ENCODE measurements at regions not wholly inside any gene's neighbourhood (a gene's known extent, or its start where the extent isn't known, plus 50 kb on each side); places are given as distances from the start of the nearest gene placed in this dataset.

DNA sequence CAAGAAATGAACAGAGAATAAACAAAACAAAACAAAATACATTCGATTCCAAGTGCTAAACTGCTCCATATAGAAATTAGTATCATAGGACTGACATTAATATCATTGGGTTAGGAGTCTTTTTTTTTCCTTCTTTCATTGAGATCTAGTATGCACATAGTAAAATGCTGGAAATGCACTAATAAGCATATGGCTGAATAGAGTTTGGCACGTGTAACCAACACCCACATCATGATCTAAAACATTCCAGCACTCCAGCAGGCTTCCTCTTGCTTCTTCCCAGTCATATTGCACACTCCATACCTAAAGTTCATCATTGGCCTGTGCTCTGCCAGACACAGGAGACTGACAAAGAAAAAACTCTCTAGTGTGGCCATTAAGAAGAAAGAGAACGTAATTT, 117.5 kb downstream of the POU4F1 start:
- no peak for DNase-seq
- Histone ChIP-seq H3F3A (ENCODE audit: insufficient read depth) (no peaks in the 10 kb centered on the region), H3K4me1 (ENCODE audit: insufficient read depth) (no peaks in the 10 kb centered on the region), H3K9me3 (ENCODE audit: low read depth) (no peaks in the 10 kb centered on the region), H3K79me2 (ENCODE audit: insufficient read depth) (no peaks in the 10 kb centered on the region), H3K27ac (no peak overlapping the region), H3K4me2 (ENCODE audit: unreplicated experiment) (no peak overlapping the region), H4K20me1 (ENCODE audit: insufficient read depth) (no peaks in the 10 kb centered on the region), H3K36me3 (ENCODE audit: low read depth) (no peaks in the 10 kb centered on the region), H3K4me3 (no peak overlapping the region), H3K9ac (no peak overlapping the region), H2AFZ (no peak overlapping the region), H3K27me3 (replicated peaks; ENCODE audit: insufficient read depth) (no peaks in the 10 kb centered on the region), H3K9me2 (ENCODE audit: insufficient read depth) (no peaks in the 10 kb centered on the region)
- 8 to 13% methylated on average over 3 of the region's 3 CpGs for WGBS, 2 experiments (ENCODE audit: low coverage in 1 of 2, low lambda C conversion rate in 2 of 2, missing lambda C conversion rate in 2 of 2)
- no peak for TF ChIP-seq EZH2phosphoT487 (IDR thresholded peaks at IDR 0.05; ENCODE audit: insufficient read depth, low read depth)
- no peak for TF ChIP-seq EZH2 (IDR thresholded peaks at IDR 0.05; ENCODE audit: insufficient read depth, poor library complexity, severe bottlenecking)
- in situ Hi-C loops (cut with MboI) = no loop called here

DNA sequence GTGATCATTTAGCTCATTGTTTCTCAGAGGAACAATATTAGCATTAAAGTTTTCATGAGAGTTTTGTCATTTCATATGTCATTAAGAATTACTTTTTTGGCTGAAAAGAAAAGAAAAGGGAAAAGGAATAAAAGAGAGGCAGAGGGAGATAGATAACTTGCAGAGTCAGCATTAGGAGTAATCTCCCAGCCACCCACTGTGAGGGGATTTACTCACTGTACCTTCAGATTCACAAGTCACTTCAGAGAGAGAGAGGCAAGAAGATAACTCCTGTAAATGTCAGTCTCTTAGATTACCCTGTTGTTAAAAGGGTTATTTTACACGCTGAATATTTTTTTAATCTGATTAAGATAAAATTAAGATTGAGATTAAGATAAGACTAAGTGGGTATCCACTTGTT, 125.2 kb downstream of the POU4F1 start:
- Histone ChIP-seq H3K27me3 (replicated peaks; ENCODE audit: insufficient read depth) (no peaks in the 10 kb centered on the region; the same call in 1 of the 2 replicates), H3K4me3 (no peak overlapping the region), H3K4me1 (ENCODE audit: insufficient read depth) (no peaks in the 10 kb centered on the region), H3K27ac (no peak overlapping the region), H3K9ac (no peak overlapping the region), H3F3A (ENCODE audit: insufficient read depth) (no peaks in the 10 kb centered on the region), H4K20me1 (ENCODE audit: insufficient read depth) (no peaks in the 10 kb centered on the region), H3K4me2 (ENCODE audit: unreplicated experiment) (no peak overlapping the region), H2AFZ (no peak overlapping the region), H3K79me2 (ENCODE audit: insufficient read depth) (no peaks in the 10 kb centered on the region), H3K9me2 (ENCODE audit: insufficient read depth) (no peaks in the 10 kb centered on the region), H3K9me3 (ENCODE audit: low read depth) (no peaks in the 10 kb centered on the region), H3K36me3 (ENCODE audit: low read depth) (no peaks in the 10 kb centered on the region)
- TF ChIP-seq EZH2phosphoT487 (IDR thresholded peaks at IDR 0.05; ENCODE audit: insufficient read depth, low read depth) = no peak
- no peak for TF ChIP-seq EZH2 (IDR thresholded peaks at IDR 0.05; ENCODE audit: insufficient read depth, poor library complexity, severe bottlenecking)
- 21% methylated on average over 1 of the region's 1 CpG for WGBS, 2 experiments (ENCODE audit: low coverage in 1 of 2, low lambda C conversion rate in 2 of 2, missing lambda C conversion rate in 2 of 2)
- DNase-seq = no peak
- in situ Hi-C loops (cut with MboI) = no loop called here

DNA sequence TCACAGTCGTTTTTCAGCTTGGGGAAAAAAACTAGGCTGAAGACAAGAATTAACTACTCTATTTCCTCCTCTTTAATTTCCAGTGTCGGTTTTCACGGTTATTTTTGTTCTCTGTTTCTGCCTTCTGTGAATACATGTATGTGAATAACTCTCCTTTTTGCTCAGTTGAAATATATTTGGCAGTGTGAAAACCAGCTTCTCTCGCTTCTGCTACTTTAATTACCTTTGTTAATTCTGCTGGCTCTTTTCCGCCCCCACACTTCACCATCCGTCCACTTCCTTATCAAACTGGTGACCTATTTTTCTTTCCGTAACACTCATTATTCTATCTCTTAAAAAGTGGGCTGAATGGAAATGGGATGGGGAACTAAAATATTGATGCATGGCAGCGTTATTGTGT, 126.4 kb downstream of the POU4F1 start:
- Histone ChIP-seq H3K36me3 (ENCODE audit: low read depth) (no peaks in the 10 kb centered on the region), H3K4me1 (ENCODE audit: insufficient read depth) (no peaks in the 10 kb centered on the region), H3F3A (ENCODE audit: insufficient read depth) (no peaks in the 10 kb centered on the region), H3K9ac (no peak overlapping the region), H3K27me3 (replicated peaks; ENCODE audit: insufficient read depth) (no peaks in the 10 kb centered on the region; the same call in 1 of the 2 replicates), H4K20me1 (ENCODE audit: insufficient read depth) (no peaks in the 10 kb centered on the region), H3K9me2 (ENCODE audit: insufficient read depth) (no peaks in the 10 kb centered on the region), H3K27ac (no peak overlapping the region), H2AFZ (no peak overlapping the region), H3K9me3 (ENCODE audit: low read depth) (no peaks in the 10 kb centered on the region), H3K4me2 (ENCODE audit: unreplicated experiment) (no peak overlapping the region), H3K79me2 (ENCODE audit: insufficient read depth) (no peaks in the 10 kb centered on the region), H3K4me3 (no peak overlapping the region)
- no peak for DNase-seq
- in situ Hi-C loops (cut with MboI) = no loop called here
- 32 to 36% methylated on average over 8 of the region's 8 CpGs for WGBS, 2 experiments (ENCODE audit: low coverage in 1 of 2, low lambda C conversion rate in 2 of 2, missing lambda C conversion rate in 2 of 2)
- no peak for TF ChIP-seq EZH2 (IDR thresholded peaks at IDR 0.05; ENCODE audit: insufficient read depth, poor library complexity, severe bottlenecking)
- TF ChIP-seq EZH2phosphoT487 (IDR thresholded peaks at IDR 0.05; ENCODE audit: insufficient read depth, low read depth) = no peak

DNA sequence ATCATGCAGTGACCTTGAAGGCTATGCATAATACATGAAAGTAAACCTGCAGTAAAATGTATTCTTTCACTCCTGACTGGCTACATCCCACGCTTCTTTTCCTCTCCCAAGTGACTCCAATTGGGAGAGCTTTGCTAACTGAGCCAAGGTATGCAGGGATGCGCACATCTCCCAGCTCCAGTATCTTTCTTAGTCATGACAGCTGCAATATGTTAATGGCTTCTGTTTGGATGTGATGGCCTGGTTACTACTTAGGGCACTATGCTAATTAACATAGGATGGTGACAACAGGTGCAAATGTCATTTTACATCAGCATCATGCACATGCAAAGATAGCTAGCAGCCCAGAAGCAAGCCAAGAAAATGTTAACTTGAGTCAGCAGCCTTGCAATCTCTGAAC, 134.7 kb downstream of the POU4F1 start:
- no peak overlapping the region for H3K9ac ChIP-seq
- no peak overlapping the region for H3K27ac ChIP-seq
- no peaks in the 10 kb centered on the region for H3K27me3 ChIP-seq (replicated peaks; ENCODE audit: insufficient read depth)
- TF ChIP-seq EZH2phosphoT487 (IDR thresholded peaks at IDR 0.05; ENCODE audit: insufficient read depth, low read depth) (no peak), EZH2 (IDR thresholded peaks at IDR 0.05; ENCODE audit: insufficient read depth, poor library complexity, severe bottlenecking) (no peak)
- H4K20me1 ChIP-seq (ENCODE audit: insufficient read depth) = no peaks in the 10 kb centered on the region
- no peaks in the 10 kb centered on the region for H3K9me2 ChIP-seq (ENCODE audit: insufficient read depth)
- no peaks in the 10 kb centered on the region for H3K79me2 ChIP-seq (ENCODE audit: insufficient read depth)
- H3K4me2 ChIP-seq (ENCODE audit: unreplicated experiment) = no peak overlapping the region
- H3F3A ChIP-seq (ENCODE audit: insufficient read depth) = no peaks in the 10 kb centered on the region
- H2AFZ ChIP-seq = no peak overlapping the region
- no peak for DNase-seq
- no peaks in the 10 kb centered on the region for H3K4me1 ChIP-seq (ENCODE audit: insufficient read depth)
- H3K9me3 ChIP-seq (ENCODE audit: low read depth) = no peaks in the 10 kb centered on the region
- in situ Hi-C loops (cut with MboI) = no loop called here
- H3K36me3 ChIP-seq (ENCODE audit: low read depth) = no peaks in the 10 kb centered on the region
- WGBS, 2 experiments (ENCODE audit: low coverage in 1 of 2, low lambda C conversion rate in 2 of 2, missing lambda C conversion rate in 2 of 2) = 22 to 33% methylated on average over 2 of the region's 2 CpGs
- H3K4me3 ChIP-seq = no peak overlapping the region

DNA sequence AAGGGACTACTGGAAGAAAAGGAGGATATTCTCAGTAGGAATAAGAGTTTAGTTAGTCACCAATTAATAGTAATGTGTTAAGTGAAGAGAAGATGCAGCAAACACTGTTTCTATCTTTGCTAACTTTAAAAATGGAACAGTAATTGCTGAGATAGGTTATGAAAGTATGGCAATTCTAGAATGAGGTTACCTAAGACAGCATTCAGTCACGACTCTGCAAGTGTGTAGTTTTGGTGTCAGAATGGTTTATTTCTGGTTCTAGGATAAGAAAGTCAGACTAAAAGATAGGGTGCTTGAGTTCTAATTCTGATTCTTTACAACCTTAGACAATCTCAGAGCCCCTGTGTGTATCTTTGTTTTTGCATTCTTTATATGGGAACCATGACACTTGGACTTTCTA, 138.1 kb downstream of the POU4F1 start:
- Histone ChIP-seq H3K9me3 (ENCODE audit: low read depth) (no peaks in the 10 kb centered on the region), H3K4me2 (ENCODE audit: unreplicated experiment) (no peak overlapping the region), H3K36me3 (ENCODE audit: low read depth) (no peaks in the 10 kb centered on the region), H3K9ac (no peak overlapping the region), H3K4me1 (ENCODE audit: insufficient read depth) (no peaks in the 10 kb centered on the region), H3K27ac (no peak overlapping the region), H3K79me2 (ENCODE audit: insufficient read depth) (no peaks in the 10 kb centered on the region), H3K4me3 (no peak overlapping the region), H2AFZ (no peak overlapping the region), H3K9me2 (ENCODE audit: insufficient read depth) (no peaks in the 10 kb centered on the region), H3F3A (ENCODE audit: insufficient read depth) (no peaks in the 10 kb centered on the region), H4K20me1 (ENCODE audit: insufficient read depth) (no peaks in the 10 kb centered on the region), H3K27me3 (replicated peaks; ENCODE audit: insufficient read depth) (no peaks in the 10 kb centered on the region)
- DNase-seq = no peak
- in situ Hi-C loops (cut with MboI) = no loop called here
- WGBS, 2 experiments (ENCODE audit: low coverage in 1 of 2, low lambda C conversion rate in 2 of 2, missing lambda C conversion rate in 2 of 2) = 16 to 29% methylated on average over 1 of the region's 1 CpG
- TF ChIP-seq EZH2phosphoT487 (IDR thresholded peaks at IDR 0.05; ENCODE audit: insufficient read depth, low read depth) (no peak), EZH2 (IDR thresholded peaks at IDR 0.05; ENCODE audit: insufficient read depth, poor library complexity, severe bottlenecking) (no peak)

All from GM23248 (cell line).